ENCODE measurements at regions not wholly inside any gene's neighbourhood (a gene's known extent, or its start where the extent isn't known, plus 50 kb on each side); places are given as distances from the start of the nearest gene placed in this dataset.

- no peak for TF ChIP-seq POLR2AphosphoS5 (IDR thresholded peaks at IDR 0.05)
- TF ChIP-seq, protein P1, sequence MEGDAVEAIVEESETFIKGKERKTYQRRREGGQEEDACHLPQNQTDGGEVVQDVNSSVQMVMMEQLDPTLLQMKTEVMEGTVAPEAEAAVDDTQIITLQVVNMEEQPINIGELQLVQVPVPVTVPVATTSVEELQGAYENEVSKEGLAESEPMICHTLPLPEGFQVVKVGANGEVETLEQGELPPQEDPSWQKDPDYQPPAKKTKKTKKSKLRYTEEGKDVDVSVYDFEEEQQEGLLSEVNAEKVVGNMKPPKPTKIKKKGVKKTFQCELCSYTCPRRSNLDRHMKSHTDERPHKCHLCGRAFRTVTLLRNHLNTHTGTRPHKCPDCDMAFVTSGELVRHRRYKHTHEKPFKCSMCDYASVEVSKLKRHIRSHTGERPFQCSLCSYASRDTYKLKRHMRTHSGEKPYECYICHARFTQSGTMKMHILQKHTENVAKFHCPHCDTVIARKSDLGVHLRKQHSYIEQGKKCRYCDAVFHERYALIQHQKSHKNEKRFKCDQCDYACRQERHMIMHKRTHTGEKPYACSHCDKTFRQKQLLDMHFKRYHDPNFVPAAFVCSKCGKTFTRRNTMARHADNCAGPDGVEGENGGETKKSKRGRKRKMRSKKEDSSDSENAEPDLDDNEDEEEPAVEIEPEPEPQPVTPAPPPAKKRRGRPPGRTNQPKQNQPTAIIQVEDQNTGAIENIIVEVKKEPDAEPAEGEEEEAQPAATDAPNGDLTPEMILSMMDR (IDR thresholded peaks at IDR 0.05): no peak
These were observed 698.9 kb downstream of the BCL11B start for GRCh38 chr14:98573082-98573481.
